Neural cell (in vitro differentiated cells): ENCODE measurements at regions not wholly inside any gene's neighbourhood (a gene's known extent, or its start where the extent isn't known, plus 50 kb on each side); places are given as distances from the start of the nearest gene placed in this dataset.

ENCODE experiments used
- H2AFZ ChIP-seq: fragments of 200-600, 300-800 bp; sonication (generic), shearing (Covaris generic); 2 replicates; pipeline ENCODE4 v1.6.0; 2014; ENCODE audit warnings: low read depth, mild to moderate bottlenecking, antibody characterized with exemption, low read length, moderate library complexity
- H3F3A ChIP-seq: fragments of 200-600 bp; shearing (Covaris generic); 2 replicates; pipeline ENCODE4 v1.6.1; 2016; ENCODE audit warnings: mild to moderate bottlenecking, moderate library complexity, mixed read lengths, antibody characterized with exemption, low read length; ENCODE audit not compliant: insufficient read depth, poor library complexity, severe bottlenecking
- H3K27ac ChIP-seq: fragments of 200-600, 300-800 bp; sonication (generic), shearing (Covaris generic); 2 replicates; pipeline ENCODE4 v1.5.1; 2014; ENCODE audit warnings: mild to moderate bottlenecking, low read length, moderate library complexity
- H3K27me3 ChIP-seq: fragments of 300-800, 200-600 bp; sonication (generic), shearing (Covaris generic); 2 replicates; pipeline ENCODE4 v1.6.0; 2014; ENCODE audit warnings: mild to moderate bottlenecking, low read depth, low read length, moderate library complexity; ENCODE audit not compliant: insufficient read depth
- H3K36me3 ChIP-seq: fragments of 300-800, 200-600 bp; sonication (generic), shearing (Covaris generic); 2 replicates; pipeline ENCODE4 v1.5.1; 2014; ENCODE audit warnings: mild to moderate bottlenecking, antibody characterized with exemption, low read length, moderate library complexity; ENCODE audit not compliant: insufficient read depth
- H3K4me2 ChIP-seq: fragments of 300-800, 200-600 bp; sonication (generic), shearing (Covaris generic); 2 replicates; pipeline ENCODE4 v1.6.0; 2014; ENCODE audit warnings: mild to moderate bottlenecking, low read length
- H3K4me3 ChIP-seq: fragments of 300-800, 200-600 bp; sonication (generic), shearing (Covaris generic); 2 replicates; pipeline ENCODE4 v1.5.1; 2014; ENCODE audit warnings: mild to moderate bottlenecking, low read length, moderate library complexity
- H3K79me2 ChIP-seq: fragments of 200-600 bp; shearing (Covaris generic); replicated peaks from 2 replicates; pipeline ENCODE4 v1.6.0; 2014; ENCODE audit warnings: mild to moderate bottlenecking, low read length, moderate library complexity; ENCODE audit not compliant: insufficient read depth
- H3K9ac ChIP-seq: fragments of 300-800, 200-600 bp; sonication (generic), shearing (Covaris generic); 2 replicates; pipeline ENCODE4 v1.6.1; 2016; ENCODE audit warnings: mild to moderate bottlenecking, low read length, mixed read lengths
- H3K9me2 ChIP-seq: fragments of 200-600 bp; shearing (Covaris generic); 2 replicates; pipeline ENCODE4 v1.6.1; 2016; ENCODE audit warnings: mild to moderate bottlenecking, low read length, mixed read lengths; ENCODE audit not compliant: insufficient read depth
- H3K9me3 ChIP-seq: fragments of 200-600, 300-800 bp; sonication (generic), shearing (Covaris generic); 2 replicates; pipeline ENCODE4 v1.6.1; 2016; ENCODE audit warnings: mild to moderate bottlenecking, mixed run types, low read length, moderate library complexity, mixed read lengths
- H4K20me1 ChIP-seq: fragments of 200-600 bp; shearing (Covaris generic); 2 replicates; pipeline ENCODE4 v1.6.1; 2016; ENCODE audit warnings: mild to moderate bottlenecking, mixed run types; ENCODE audit not compliant: insufficient read depth
- CTCF ChIP-seq: fragments of 450-650 bp; IDR thresholded peaks from 2 replicates; pipeline ENCODE4 v1.5.1; 2014; ENCODE audit warnings: antibody characterized with exemption, mild to moderate bottlenecking, moderate library complexity; ENCODE audit not compliant: poor library complexity, severe bottlenecking
- EP300 ChIP-seq: fragments of 450-650 bp; conservative IDR thresholded peaks from 2 replicates; pipeline ENCODE4 v1.6.1; 2014; ENCODE audit warnings: antibody characterized with exemption, mild to moderate bottlenecking, moderate library complexity; ENCODE audit not compliant: poor library complexity, severe bottlenecking
- EZH2 ChIP-seq: fragments of 200-600, 300-800 bp; shearing (Covaris generic), sonication (generic); IDR thresholded peaks from 2 replicates; pipeline ENCODE4 v1.6.1; 2014; ENCODE audit warnings: antibody characterized with exemption, low read length, borderline replicate concordance, mild to moderate bottlenecking; ENCODE audit not compliant: insufficient read depth, poor library complexity, severe bottlenecking
- MXI1 ChIP-seq: fragments of 450-650 bp; conservative IDR thresholded peaks from 2 replicates; pipeline ENCODE4 v1.6.1; 2014; ENCODE audit warnings: antibody characterized with exemption, mild to moderate bottlenecking; ENCODE audit not compliant: poor library complexity, severe bottlenecking
- POLR2AphosphoS5 ChIP-seq: IDR thresholded peaks from 2 replicates; pipeline ENCODE4 v1.6.1; 2012
- RAD21 ChIP-seq: fragments of 450-650 bp; conservative IDR thresholded peaks from 2 replicates; pipeline ENCODE4 v1.6.1; 2014; ENCODE audit warnings: antibody characterized with exemption, mild to moderate bottlenecking, moderate library complexity
- REST ChIP-seq: IDR thresholded peaks from 2 replicates; pipeline ENCODE4 v1.6.1; 2012; ENCODE audit warnings: borderline replicate concordance
- SMC3 ChIP-seq: fragments of 450-650 bp; conservative IDR thresholded peaks from 2 replicates; pipeline ENCODE4 v1.6.1; 2014; ENCODE audit warnings: antibody characterized with exemption, mild to moderate bottlenecking, moderate library complexity; ENCODE audit not compliant: poor library complexity
- TAF1 ChIP-seq: IDR thresholded peaks from 2 replicates; pipeline ENCODE4 v1.6.1; 2012; ENCODE audit warnings: low read depth

DNA sequence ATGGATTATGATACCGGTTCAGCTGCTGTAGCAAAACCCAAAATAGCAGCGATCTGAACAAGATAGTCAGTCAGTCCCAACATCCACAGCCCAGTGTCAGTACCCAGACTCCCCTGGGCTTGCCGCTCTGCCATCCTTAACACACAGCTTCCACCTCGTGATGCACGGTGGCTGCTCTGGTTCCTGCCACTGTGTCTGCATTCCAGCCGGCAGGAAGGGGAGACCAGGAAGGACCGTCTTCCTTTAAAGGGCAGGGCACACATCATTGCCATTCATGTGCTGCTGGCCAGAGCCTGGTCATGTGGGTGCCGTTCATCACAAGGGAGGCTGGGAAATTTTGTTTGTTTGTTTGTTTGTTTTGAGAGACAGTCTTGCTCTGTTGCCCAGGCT lies 131.0 kb upstream of the IER5L start:
- TF ChIP-seq MXI1 (no peak), EZH2 (no peak), SMC3 (no peak), RAD21 (no peak), POLR2AphosphoS5 (no peak), REST (no peak), EP300 (no peak), CTCF (no peak), TAF1 (no peak)
- no peaks in the 10 kb centered on the region for H3K9me3 ChIP-seq
- H4K20me1 ChIP-seq: no peaks in the 10 kb centered on the region
- H3K27ac ChIP-seq: no peak overlapping the region
- no peaks in the 10 kb centered on the region for H3K79me2 ChIP-seq
- H3K4me3 ChIP-seq: no peak overlapping the region
- H3K27me3 ChIP-seq: no peaks in the 10 kb centered on the region
- no peak overlapping the region for H3K9ac ChIP-seq
- no peak overlapping the region for H3K4me2 ChIP-seq
- no peaks in the 10 kb centered on the region for H3K9me2 ChIP-seq
- no peaks in the 10 kb centered on the region for H3K36me3 ChIP-seq
- H3F3A ChIP-seq: no peaks in the 10 kb centered on the region
- no peak overlapping the region for H2AFZ ChIP-seq

- Histone ChIP-seq H3K4me2 (no peak overlapping the region), H4K20me1 (no peaks in the 10 kb centered on the region), H3K9me2 (no peaks in the 10 kb centered on the region), H3K27ac (no peak overlapping the region), H2AFZ (no peak overlapping the region), H3K9me3 (no peaks in the 10 kb centered on the region), H3K4me3 (no peak overlapping the region), H3K9ac (no peak overlapping the region), H3K79me2 (no peaks in the 10 kb centered on the region), H3K36me3 (no peaks in the 10 kb centered on the region), H3K27me3 (no peaks in the 10 kb centered on the region), H3F3A (no peaks in the 10 kb centered on the region)
- TF ChIP-seq TAF1 (no peak), EP300 (no peak), POLR2AphosphoS5 (no peak), REST (no peak), EZH2 (no peak), MXI1 (no peak), SMC3 (no peak), CTCF (no peak), RAD21 (no peak)
Measured at GRCh38 chr9:129307227-129307970, 129.3 kb upstream of the IER5L start.
